ENCODE measurements at regions not wholly inside any gene's neighbourhood (a gene's known extent, or its start where the extent isn't known, plus 50 kb on each side); places are given as distances from the start of the nearest gene placed in this dataset.

- Mint-ChIP-seq H3K4me3 (no peak overlapping the region), H3K9me3 (no peaks in the 10 kb centered on the region), H3K27ac (no peak overlapping the region), H3K36me3 (ENCODE audit: low read depth) (no peaks in the 10 kb centered on the region), H3K27me3 (no peaks in the 10 kb centered on the region), H3K4me1 (ENCODE audit: low read depth) (peaks cover under 1% of the 10 kb centered on the region)
- intact Hi-C loops (cut with micrococcal nuclease) = no loop called here
These were observed 87.4 kb upstream of the NFIA start for GRCh38 chr1:60994828-60995492.

DNA sequence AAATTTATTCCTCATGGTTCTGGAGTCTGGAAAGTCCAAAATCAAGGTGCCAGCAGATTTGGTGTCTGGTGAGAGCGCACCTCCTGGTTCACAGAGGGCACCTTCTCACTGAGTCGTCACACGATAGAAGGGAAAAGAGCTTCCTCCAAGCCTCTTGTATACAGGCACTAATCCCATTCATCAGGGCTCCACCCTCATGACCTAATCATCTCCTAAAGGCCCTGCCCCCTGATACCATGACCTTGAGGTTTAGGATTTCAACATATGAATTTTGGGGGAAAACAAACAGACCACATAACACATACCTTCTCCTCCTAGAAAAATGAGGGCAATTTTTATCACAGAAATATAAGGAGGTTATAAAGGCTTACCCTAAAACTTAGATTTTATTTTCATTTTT is 88.0 kb upstream of the NFIA start:
- no peaks in the 10 kb centered on the region for H3K36me3 Mint-ChIP-seq (ENCODE audit: low read depth)
- intact Hi-C loops (cut with micrococcal nuclease) = no loop called here
- H3K27me3 Mint-ChIP-seq = no peaks in the 10 kb centered on the region
- H3K27ac Mint-ChIP-seq = no peak overlapping the region
- H3K9me3 Mint-ChIP-seq = no peaks in the 10 kb centered on the region
- H3K4me3 Mint-ChIP-seq = no peak overlapping the region
- peaks cover 5% of the 10 kb centered on the region for H3K4me1 Mint-ChIP-seq (ENCODE audit: low read depth)

- Mint-ChIP-seq H3K27ac (no peak overlapping the region), H3K36me3 (ENCODE audit: low read depth) (no peaks in the 10 kb centered on the region), H3K27me3 (no peaks in the 10 kb centered on the region), H3K9me3 (no peaks in the 10 kb centered on the region), H3K4me3 (no peak overlapping the region), H3K4me1 (ENCODE audit: low read depth) (peaks cover 5% of the 10 kb centered on the region)
- intact Hi-C loops (cut with micrococcal nuclease) = no loop called here
These were observed 90.2 kb upstream of the NFIA start for GRCh38 chr1:60992165-60992564.

- no peak overlapping the region for H3K4me3 Mint-ChIP-seq
- H3K36me3 Mint-ChIP-seq (ENCODE audit: low read depth) = no peaks in the 10 kb centered on the region
- intact Hi-C loops (cut with micrococcal nuclease) = no loop called here
- H3K9me3 Mint-ChIP-seq = no peaks in the 10 kb centered on the region
- H3K27ac Mint-ChIP-seq = no peak overlapping the region
- peaks cover 5% of the 10 kb centered on the region for H3K4me1 Mint-ChIP-seq (ENCODE audit: low read depth)
- no peaks in the 10 kb centered on the region for H3K27me3 Mint-ChIP-seq
These were observed 91.7 kb upstream of the NFIA start for GRCh38 chr1:60990714-60991090.

- Mint-ChIP-seq H3K4me1 (ENCODE audit: low read depth) (peaks cover 5% of the 10 kb centered on the region), H3K9me3 (no peaks in the 10 kb centered on the region), H3K27ac (no peak overlapping the region), H3K36me3 (ENCODE audit: low read depth) (no peaks in the 10 kb centered on the region), H3K27me3 (no peaks in the 10 kb centered on the region), H3K4me3 (no peak overlapping the region)
- intact Hi-C loops (cut with micrococcal nuclease) = no loop called here
These were observed 92.3 kb upstream of the NFIA start for GRCh38 chr1:60989749-60990713.

GRCh38 chr1:60988891-60989290 is 93.5 kb upstream of the NFIA start:
- no peaks in the 10 kb centered on the region for H3K27me3 Mint-ChIP-seq
- intact Hi-C loops (cut with micrococcal nuclease) = no loop called here
- H3K36me3 Mint-ChIP-seq (ENCODE audit: low read depth) = no peaks in the 10 kb centered on the region
- no peaks in the 10 kb centered on the region for H3K9me3 Mint-ChIP-seq
- H3K4me1 Mint-ChIP-seq (ENCODE audit: low read depth) = peaks cover 5% of the 10 kb centered on the region
- no peak overlapping the region for H3K27ac Mint-ChIP-seq
- H3K4me3 Mint-ChIP-seq = no peak overlapping the region

DNA sequence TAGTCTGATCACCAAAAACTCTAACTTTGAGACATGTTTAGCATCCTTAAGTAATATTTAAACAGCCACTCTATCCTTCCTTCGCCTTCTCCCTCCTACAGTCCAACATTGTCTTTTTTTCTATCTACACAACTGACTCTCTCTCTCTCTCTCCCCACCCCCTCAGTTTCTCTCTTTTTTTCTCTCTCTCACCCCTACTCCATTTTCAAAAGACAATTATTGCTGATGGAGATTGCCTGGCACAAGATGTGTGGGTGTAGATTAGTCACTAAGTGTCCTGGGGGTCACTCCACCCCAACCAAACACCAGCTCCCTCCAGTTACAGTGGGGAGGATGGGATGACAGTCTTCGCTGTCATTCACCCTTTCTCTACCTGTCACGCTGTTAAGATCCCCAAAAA is 94.5 kb upstream of the NFIA start:
- Mint-ChIP-seq H3K4me1 (ENCODE audit: low read depth) (peaks cover 5% of the 10 kb centered on the region), H3K9me3 (no peaks in the 10 kb centered on the region), H3K27me3 (no peaks in the 10 kb centered on the region), H3K4me3 (no peak overlapping the region), H3K27ac (no peak overlapping the region), H3K36me3 (ENCODE audit: low read depth) (no peaks in the 10 kb centered on the region)
- intact Hi-C loops (cut with micrococcal nuclease) = no loop called here

- intact Hi-C loops (cut with micrococcal nuclease) = no loop called here
- no peaks in the 10 kb centered on the region for H3K4me1 Mint-ChIP-seq (ENCODE audit: low read depth)
- H3K9me3 Mint-ChIP-seq = no peaks in the 10 kb centered on the region
- no peak overlapping the region for H3K27ac Mint-ChIP-seq
- H3K27me3 Mint-ChIP-seq = no peaks in the 10 kb centered on the region
- H3K4me3 Mint-ChIP-seq = no peak overlapping the region
- no peaks in the 10 kb centered on the region for H3K36me3 Mint-ChIP-seq (ENCODE audit: low read depth)
These were observed 98.1 kb upstream of the NFIA start for GRCh38 chr1:60984062-60984799.

- Mint-ChIP-seq H3K27ac (no peak overlapping the region), H3K27me3 (no peaks in the 10 kb centered on the region), H3K4me3 (no peak overlapping the region), H3K36me3 (ENCODE audit: low read depth) (no peaks in the 10 kb centered on the region), H3K4me1 (ENCODE audit: low read depth) (no peaks in the 10 kb centered on the region), H3K9me3 (no peaks in the 10 kb centered on the region)
- intact Hi-C loops (cut with micrococcal nuclease) = no loop called here
These were observed 98.7 kb upstream of the NFIA start for GRCh38 chr1:60983701-60984061.

- Mint-ChIP-seq H3K27me3 (no peaks in the 10 kb centered on the region), H3K27ac (no peak overlapping the region), H3K36me3 (ENCODE audit: low read depth) (no peaks in the 10 kb centered on the region), H3K9me3 (no peaks in the 10 kb centered on the region), H3K4me3 (no peak overlapping the region), H3K4me1 (ENCODE audit: low read depth) (no peaks in the 10 kb centered on the region)
- intact Hi-C loops (cut with micrococcal nuclease) = no loop called here
These were observed 99.8 kb upstream of the NFIA start for GRCh38 chr1:60982539-60982938.

- Mint-ChIP-seq H3K27me3 (no peaks in the 10 kb centered on the region), H3K36me3 (ENCODE audit: low read depth) (no peaks in the 10 kb centered on the region), H3K9me3 (no peaks in the 10 kb centered on the region), H3K4me1 (ENCODE audit: low read depth) (no peaks in the 10 kb centered on the region), H3K27ac (no peak overlapping the region), H3K4me3 (no peak overlapping the region)
- intact Hi-C loops (cut with micrococcal nuclease) = no loop called here
These were observed 101.0 kb upstream of the NFIA start for GRCh38 chr1:60981357-60981756.

DNA sequence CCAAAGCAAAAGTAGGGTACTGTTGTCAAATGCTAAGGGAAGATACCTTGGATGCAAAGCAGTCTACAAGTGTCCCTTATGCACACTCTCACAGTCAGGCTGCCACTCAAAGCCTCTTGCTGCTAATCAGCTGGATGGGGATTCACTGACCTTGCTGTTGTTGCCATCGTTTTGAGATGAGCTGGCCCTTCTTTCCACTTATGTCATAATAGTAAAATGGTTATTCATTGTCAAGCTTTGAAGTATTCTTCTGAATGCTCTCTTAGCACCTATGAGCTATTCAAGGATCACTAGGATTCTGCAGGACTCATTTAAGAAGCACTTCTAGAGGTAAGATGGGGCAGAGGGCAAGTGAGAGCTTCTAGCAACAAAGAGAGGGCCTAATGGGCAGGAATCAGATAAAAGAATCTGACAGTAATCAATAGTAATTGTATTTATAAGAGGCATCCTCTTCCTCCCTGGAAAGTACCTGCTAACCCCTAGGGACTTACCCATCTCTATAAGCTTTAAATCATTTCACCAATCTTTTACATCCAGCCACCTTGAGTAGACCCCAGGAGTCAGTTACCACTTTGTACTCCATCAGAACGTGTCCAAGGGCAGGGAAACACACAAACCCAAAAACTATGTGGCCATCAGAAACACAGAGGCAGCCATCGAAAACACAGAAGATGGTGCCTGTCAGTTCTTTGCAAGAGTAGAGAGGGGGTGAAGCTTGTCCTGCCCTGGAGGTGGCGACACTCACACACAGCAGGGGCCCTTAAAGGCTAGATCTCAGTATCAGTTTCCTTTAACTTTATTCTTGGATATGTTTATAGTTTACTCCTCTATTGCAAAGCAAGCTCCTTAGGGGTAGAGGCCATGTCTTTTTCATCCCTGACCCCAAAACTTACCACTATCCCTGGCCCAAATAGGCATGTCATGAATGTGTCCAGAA is 103.7 kb upstream of the NFIA start:
- H3K27ac Mint-ChIP-seq = no peak overlapping the region
- intact Hi-C loops (cut with micrococcal nuclease) = loop anchor here (2.0 to 10.0 kb wide), 3 partner anchors 64 to 876 kb away; no protein-coding TSS in a partner anchor
- no peaks in the 10 kb centered on the region for H3K36me3 Mint-ChIP-seq (ENCODE audit: low read depth)
- no peaks in the 10 kb centered on the region for H3K4me1 Mint-ChIP-seq (ENCODE audit: low read depth)
- no peaks in the 10 kb centered on the region for H3K9me3 Mint-ChIP-seq
- no peak overlapping the region for H3K4me3 Mint-ChIP-seq
- H3K27me3 Mint-ChIP-seq = no peaks in the 10 kb centered on the region

GRCh38 chr1:60977661-60978060 is 104.7 kb upstream of the NFIA start:
- Mint-ChIP-seq H3K36me3 (ENCODE audit: low read depth) (no peaks in the 10 kb centered on the region), H3K27me3 (no peaks in the 10 kb centered on the region), H3K4me3 (no peak overlapping the region), H3K9me3 (no peaks in the 10 kb centered on the region), H3K27ac (no peak overlapping the region), H3K4me1 (ENCODE audit: low read depth) (no peaks in the 10 kb centered on the region)
- intact Hi-C loops (cut with micrococcal nuclease) = loop anchor here (2.0 to 10.0 kb wide), 3 partner anchors 65 to 877 kb away; no protein-coding TSS in a partner anchor
